ENCODE measurements at regions not wholly inside any gene's neighbourhood (a gene's known extent, or its start where the extent isn't known, plus 50 kb on each side); places are given as distances from the start of the nearest gene placed in this dataset.
A peak's percentile ranks its signal among the peaks of the same experiment; 100 is the strongest.

- no peak for DNase-seq
- ATAC-seq: no peak
- Mint-ChIP-seq H3K36me3 (no peaks in the 10 kb centered on the region), H3K27me3 (peaks cover 0 to 4% (median 1%) of the 10 kb centered on the region in 5 donors), H3K9me3 (peaks cover 0 to 14% (median 3%) of the 10 kb centered on the region in 9 donors), H3K4me1 (peaks cover 0 to 5% (median 0%) of the 10 kb centered on the region in 4 donors), H3K27ac (no peak overlapping the region), H3K4me3 (no peak overlapping the region)
- POLR2A ChIA-PET: no interaction called here
Measured at GRCh38 chr10:3432081-3432825, 259.7 kb upstream of the PITRM1 start.

- Mint-ChIP-seq H3K36me3 (no peaks in the 10 kb centered on the region), H3K27me3 (peaks cover 0 to 4% (median 0%) of the 10 kb centered on the region in 5 donors), H3K27ac (no peak overlapping the region), H3K4me1 (peaks cover 0 to 5% (median 0%) of the 10 kb centered on the region in 4 donors), H3K9me3 (peaks cover 0 to 14% (median 3%) of the 10 kb centered on the region in 9 donors), H3K4me3 (no peak overlapping the region)
- POLR2A ChIA-PET: no interaction called here
- ATAC-seq: no peak
- no peak for DNase-seq
Measured at GRCh38 chr10:3430501-3430900, 257.9 kb upstream of the PITRM1 start.

- Mint-ChIP-seq H3K9me3 (peaks cover 0 to 14% (median 3%) of the 10 kb centered on the region in 9 donors), H3K27me3 (peaks cover 0 to 13% (median 0%) of the 10 kb centered on the region in 5 donors), H3K4me3 (no peak overlapping the region), H3K4me1 (peaks cover 0 to 5% (median 0%) of the 10 kb centered on the region in 4 donors), H3K36me3 (no peaks in the 10 kb centered on the region), H3K27ac (peak overlapping the region in 1 of 10 donors; percentile 37)
- POLR2A ChIA-PET: no interaction called here
- no peak for ATAC-seq
- DNase-seq: no peak
Measured at GRCh38 chr10:3429676-3430075, 257.1 kb upstream of the PITRM1 start.

- H3K4me1 Mint-ChIP-seq: peaks cover 0 to 9% (median 0%) of the 10 kb centered on the region in 4 donors
- DNase-seq (no peak), ATAC-seq (no peak)
- POLR2A ChIA-PET: no interaction called here
- H3K36me3 Mint-ChIP-seq: no peaks in the 10 kb centered on the region
- H3K9me3 Mint-ChIP-seq: peaks cover 0 to 14% (median 3%) of the 10 kb centered on the region in 9 donors
- no peak overlapping the region for H3K27ac Mint-ChIP-seq
- no peak overlapping the region for H3K4me3 Mint-ChIP-seq
- peaks cover 0 to 21% (median under 1%) of the 10 kb centered on the region in 5 donors for H3K27me3 Mint-ChIP-seq
Measured at GRCh38 chr10:3428826-3429225, 256.2 kb upstream of the PITRM1 start.

GRCh38 chr10:3427950-3428354, 255.4 kb upstream of the PITRM1 start:
- DNase-seq (no peak), ATAC-seq (no peak)
- peaks cover 0 to 9% (median 0%) of the 10 kb centered on the region in 4 donors for H3K4me1 Mint-ChIP-seq
- peaks cover 0 to 14% (median 3%) of the 10 kb centered on the region in 9 donors for H3K9me3 Mint-ChIP-seq
- peaks cover 0 to 30% (median 8%) of the 10 kb centered on the region in 5 donors for H3K27me3 Mint-ChIP-seq
- POLR2A ChIA-PET: no interaction called here
- no peak overlapping the region for H3K4me3 Mint-ChIP-seq
- no peak overlapping the region for H3K27ac Mint-ChIP-seq
- H3K36me3 Mint-ChIP-seq: no peaks in the 10 kb centered on the region

GRCh38 chr10:3427347-3427746, 254.8 kb upstream of the PITRM1 start:
- peaks cover 0 to 33% (median 8%) of the 10 kb centered on the region in 5 donors for H3K27me3 Mint-ChIP-seq
- H3K9me3 Mint-ChIP-seq: peaks cover 0 to 14% (median 3%) of the 10 kb centered on the region in 9 donors
- ATAC-seq: no peak
- no peak overlapping the region for H3K27ac Mint-ChIP-seq
- no peaks in the 10 kb centered on the region for H3K36me3 Mint-ChIP-seq
- POLR2A ChIA-PET: no interaction called here
- H3K4me1 Mint-ChIP-seq: peaks cover 0 to 9% (median 0%) of the 10 kb centered on the region in 4 donors
- no peak overlapping the region for H3K4me3 Mint-ChIP-seq
- DNase-seq: no peak

GRCh38 chr10:3426190-3426845, 253.7 kb upstream of the PITRM1 start:
- Mint-ChIP-seq H3K27me3 (peaks cover 0 to 33% (median 8%) of the 10 kb centered on the region in 5 donors), H3K4me3 (no peak overlapping the region), H3K4me1 (peaks cover 0 to 9% (median 0%) of the 10 kb centered on the region in 4 donors), H3K9me3 (peaks cover 0 to 14% (median 3%) of the 10 kb centered on the region in 9 donors), H3K27ac (no peak overlapping the region), H3K36me3 (no peaks in the 10 kb centered on the region)
- POLR2A ChIA-PET: no interaction called here
- no peak for ATAC-seq
- DNase-seq: no peak

GRCh38 chr10:3425716-3426115, 253.1 kb upstream of the PITRM1 start:
- peaks cover 0 to 8% (median 3%) of the 10 kb centered on the region in 9 donors for H3K9me3 Mint-ChIP-seq
- POLR2A ChIA-PET: no interaction called here
- no peak overlapping the region for H3K4me3 Mint-ChIP-seq
- peaks cover 0 to 37% (median 11%) of the 10 kb centered on the region in 5 donors for H3K27me3 Mint-ChIP-seq
- no peak overlapping the region for H3K27ac Mint-ChIP-seq
- peaks cover 0 to 9% (median 3%) of the 10 kb centered on the region in 4 donors for H3K4me1 Mint-ChIP-seq
- DNase-seq (no peak), ATAC-seq (no peak)
- no peaks in the 10 kb centered on the region for H3K36me3 Mint-ChIP-seq

- peaks cover 4 to 42% (median 16%) of the 10 kb centered on the region in 5 donors for H3K27me3 Mint-ChIP-seq
- peaks cover 4 to 9% (median 6%) of the 10 kb centered on the region in 4 donors for H3K4me1 Mint-ChIP-seq
- POLR2A ChIA-PET: no interaction called here
- ATAC-seq (no peak), DNase-seq (no peak)
- peaks cover 0 to 5% (median 0%) of the 10 kb centered on the region in 9 donors for H3K9me3 Mint-ChIP-seq
- H3K27ac Mint-ChIP-seq: no peak overlapping the region
- H3K36me3 Mint-ChIP-seq: no peaks in the 10 kb centered on the region
- no peak overlapping the region for H3K4me3 Mint-ChIP-seq
Measured at GRCh38 chr10:3425261-3425660, 252.7 kb upstream of the PITRM1 start.

GRCh38 chr10:3424111-3424851, 251.7 kb upstream of the PITRM1 start:
- H3K4me1 Mint-ChIP-seq: peaks cover 9 to 13% (median 10%) of the 10 kb centered on the region in 4 donors
- H3K4me3 Mint-ChIP-seq: no peak overlapping the region
- DNase-seq (no peak), ATAC-seq (no peak)
- H3K27me3 Mint-ChIP-seq: peaks cover 4 to 45% (median 20%) of the 10 kb centered on the region in 5 donors
- no peaks in the 10 kb centered on the region for H3K9me3 Mint-ChIP-seq
- no peaks in the 10 kb centered on the region for H3K36me3 Mint-ChIP-seq
- POLR2A ChIA-PET: no interaction called here
- H3K27ac Mint-ChIP-seq: peak overlapping the region in 1 of 10 donors; percentile 49

GRCh38 chr10:3423384-3423783, 250.8 kb upstream of the PITRM1 start:
- H3K9me3 Mint-ChIP-seq: no peaks in the 10 kb centered on the region

GRCh38 chr10:3422282-3422681, 249.7 kb upstream of the PITRM1 start:
- ATAC-seq (no peak), DNase-seq (no peak)
- Mint-ChIP-seq H3K27ac (peak overlapping the region in 1 of 10 donors; percentile 30), H3K27me3 (peaks cover 4 to 45% (median 20%) of the 10 kb centered on the region in 5 donors), H3K4me1 (peaks cover 9 to 13% (median 10%) of the 10 kb centered on the region in 4 donors), H3K36me3 (no peaks in the 10 kb centered on the region), H3K4me3 (peak overlapping the region in 1 of 10 donors; percentile 27), H3K9me3 (no peaks in the 10 kb centered on the region)
- POLR2A ChIA-PET: no interaction called here

More at GRCh38 chr10:3423384-3423783, 250.8 kb upstream of the PITRM1 start:
- POLR2A ChIA-PET: no interaction called here
- Mint-ChIP-seq H3K27me3 (peaks cover 4 to 45% (median 20%) of the 10 kb centered on the region in 5 donors), H3K4me3 (no peak overlapping the region), H3K36me3 (no peaks in the 10 kb centered on the region), H3K4me1 (peaks cover 9 to 13% (median 10%) of the 10 kb centered on the region in 4 donors), H3K27ac (peak overlapping the region in 1 of 10 donors; percentile 68)
- ATAC-seq (no peak), DNase-seq (no peak)
